ENCODE measurements at regions not wholly inside any gene's neighbourhood (a gene's known extent, or its start where the extent isn't known, plus 50 kb on each side); places are given as distances from the start of the nearest gene placed in this dataset.

GRCh38 chr16:64858076-64858475 is 263.8 kb downstream of the CDH11 start:
- Mint-ChIP-seq H3K27ac (no peak overlapping the region), H3K9me3 (peaks cover 6% of the 10 kb centered on the region), H3K27me3 (no peaks in the 10 kb centered on the region), H3K36me3 (ENCODE audit: low read depth) (no peaks in the 10 kb centered on the region), H3K4me3 (no peak overlapping the region), H3K4me1 (no peaks in the 10 kb centered on the region)
- ChIA-PET CTCF (no interaction called here), POLR2A (no interaction called here)
- no peak for DNase-seq

- H3K4me1 Mint-ChIP-seq = no peaks in the 10 kb centered on the region
- H3K27me3 Mint-ChIP-seq = no peaks in the 10 kb centered on the region
- no peak overlapping the region for H3K4me3 Mint-ChIP-seq
- DNase-seq = no peak
- CTCF ChIA-PET = no interaction called here
- POLR2A ChIA-PET = no interaction called here
- no peak overlapping the region for H3K27ac Mint-ChIP-seq
- H3K36me3 Mint-ChIP-seq (ENCODE audit: low read depth) = no peaks in the 10 kb centered on the region
- H3K9me3 Mint-ChIP-seq = peaks cover 6% of the 10 kb centered on the region
Measured at GRCh38 chr16:64857411-64857810, 264.5 kb downstream of the CDH11 start.

- Mint-ChIP-seq H3K4me3 (no peak overlapping the region), H3K9me3 (peaks cover 4% of the 10 kb centered on the region), H3K27me3 (no peaks in the 10 kb centered on the region), H3K27ac (no peak overlapping the region), H3K36me3 (ENCODE audit: low read depth) (no peaks in the 10 kb centered on the region), H3K4me1 (no peaks in the 10 kb centered on the region)
- no peak for DNase-seq
- CTCF ChIA-PET = no interaction called here
- POLR2A ChIA-PET = no interaction called here
Measured at GRCh38 chr16:64853551-64853950, 268.3 kb downstream of the CDH11 start.

GRCh38 chr16:64846966-64847365 is 274.9 kb downstream of the CDH11 start:
- ChIA-PET CTCF (no interaction called here), POLR2A (no interaction called here)
- no peak overlapping the region for H3K4me3 Mint-ChIP-seq
- no peaks in the 10 kb centered on the region for H3K36me3 Mint-ChIP-seq (ENCODE audit: low read depth)
- peaks cover 12% of the 10 kb centered on the region for H3K9me3 Mint-ChIP-seq
- no peak overlapping the region for H3K27ac Mint-ChIP-seq
- no peak for DNase-seq
- H3K4me1 Mint-ChIP-seq = no peaks in the 10 kb centered on the region
- H3K27me3 Mint-ChIP-seq = no peaks in the 10 kb centered on the region

DNA sequence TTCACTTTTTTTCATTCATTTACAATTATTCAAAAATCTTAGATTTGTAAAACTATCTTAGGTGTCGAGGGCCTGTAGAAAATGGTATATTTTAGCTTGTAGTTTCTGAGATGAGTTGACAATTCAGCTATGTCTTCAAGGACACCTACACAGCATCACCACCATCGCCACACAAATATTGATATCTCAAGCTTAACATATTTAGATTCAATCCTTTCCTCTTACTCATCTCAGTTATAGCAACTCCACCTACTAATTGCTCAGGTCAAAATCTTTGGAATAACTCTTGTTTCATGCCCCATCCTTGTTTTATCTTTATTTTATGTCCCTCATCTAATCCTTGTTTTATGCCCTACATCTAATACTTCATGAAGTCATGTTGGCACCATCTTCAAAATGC is 276.8 kb downstream of the CDH11 start:
- ChIA-PET CTCF (no interaction called here), POLR2A (no interaction called here)
- Mint-ChIP-seq H3K4me3 (no peak overlapping the region), H3K27ac (no peak overlapping the region), H3K27me3 (no peaks in the 10 kb centered on the region), H3K36me3 (ENCODE audit: low read depth) (no peaks in the 10 kb centered on the region), H3K4me1 (no peaks in the 10 kb centered on the region), H3K9me3 (peaks cover 15% of the 10 kb centered on the region)
- DNase-seq = no peak

GRCh38 chr16:64841482-64841881 is 280.4 kb downstream of the CDH11 start:
- CTCF ChIA-PET = no interaction called here
- Mint-ChIP-seq H3K9me3 (peaks cover 17% of the 10 kb centered on the region), H3K27ac (no peak overlapping the region), H3K4me3 (no peak overlapping the region), H3K4me1 (no peaks in the 10 kb centered on the region), H3K27me3 (no peaks in the 10 kb centered on the region), H3K36me3 (ENCODE audit: low read depth) (no peaks in the 10 kb centered on the region)
- POLR2A ChIA-PET = no interaction called here
- DNase-seq = no peak

GRCh38 chr16:64841071-64841470 is 280.8 kb downstream of the CDH11 start:
- ChIA-PET CTCF (no interaction called here), POLR2A (no interaction called here)
- Mint-ChIP-seq H3K4me3 (no peak overlapping the region), H3K27ac (no peak overlapping the region), H3K36me3 (ENCODE audit: low read depth) (no peaks in the 10 kb centered on the region), H3K4me1 (no peaks in the 10 kb centered on the region), H3K9me3 (peaks cover 17% of the 10 kb centered on the region), H3K27me3 (no peaks in the 10 kb centered on the region)
- no peak for DNase-seq

- CTCF ChIA-PET = no interaction called here
- H3K27ac Mint-ChIP-seq = no peak overlapping the region
Measured at GRCh38 chr16:64830653-64831052, 291.2 kb downstream of the CDH11 start.

DNA sequence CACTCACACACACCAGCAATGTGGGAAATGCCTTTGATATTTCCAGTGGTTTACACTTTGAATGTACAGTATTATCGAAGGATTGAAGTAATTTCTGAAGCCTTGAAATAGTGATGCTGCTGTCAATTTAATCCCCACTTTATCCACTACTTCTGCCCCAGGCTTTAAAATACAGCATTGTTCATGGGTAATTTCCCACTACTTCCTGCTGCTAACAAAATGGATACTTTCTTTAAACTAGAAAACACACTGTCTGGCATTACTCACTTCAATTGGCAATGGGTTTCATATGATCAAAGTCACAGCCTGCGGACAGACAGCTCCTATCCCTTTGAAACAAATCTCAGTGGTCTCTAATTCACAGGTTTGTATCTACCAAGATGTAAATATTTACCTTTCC is 292.2 kb downstream of the CDH11 start:
- H3K4me3 Mint-ChIP-seq = no peak overlapping the region
- H3K27me3 Mint-ChIP-seq = no peaks in the 10 kb centered on the region
- CTCF ChIA-PET = no interaction called here
- POLR2A ChIA-PET = no interaction called here
- H3K4me1 Mint-ChIP-seq = no peaks in the 10 kb centered on the region
- H3K9me3 Mint-ChIP-seq = peaks cover 10% of the 10 kb centered on the region
- DNase-seq = no peak
- H3K27ac Mint-ChIP-seq = no peak overlapping the region
- H3K36me3 Mint-ChIP-seq (ENCODE audit: low read depth) = no peaks in the 10 kb centered on the region

More at GRCh38 chr16:64830653-64831052, 291.2 kb downstream of the CDH11 start:
- Mint-ChIP-seq H3K36me3 (ENCODE audit: low read depth) (no peaks in the 10 kb centered on the region), H3K4me1 (no peaks in the 10 kb centered on the region), H3K4me3 (no peak overlapping the region), H3K27me3 (no peaks in the 10 kb centered on the region), H3K9me3 (peaks cover 10% of the 10 kb centered on the region)
- POLR2A ChIA-PET = no interaction called here
- no peak for DNase-seq

DNA sequence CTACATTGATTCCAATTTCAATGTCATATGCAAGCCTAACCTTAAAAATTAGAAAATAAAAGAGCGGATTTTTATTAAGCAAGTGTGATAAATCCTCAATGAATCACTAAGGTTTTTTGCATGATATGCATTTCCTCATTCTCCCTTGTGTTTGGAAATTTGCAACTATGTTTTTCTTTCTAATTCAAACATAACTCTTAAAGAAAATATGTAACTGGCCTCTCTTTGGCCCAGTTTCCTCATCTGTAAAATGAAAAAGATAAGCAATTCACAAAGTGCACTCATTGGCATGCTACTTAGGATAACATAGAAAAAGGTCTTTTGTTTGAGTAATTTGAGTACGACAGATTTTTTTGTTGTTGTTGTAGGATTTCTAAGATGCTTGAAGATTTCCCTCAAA is 295.5 kb downstream of the CDH11 start:
- H3K27ac Mint-ChIP-seq = no peak overlapping the region
- DNase-seq = no peak
- ChIA-PET POLR2A (no interaction called here), CTCF (no interaction called here)
- no peaks in the 10 kb centered on the region for H3K27me3 Mint-ChIP-seq
- H3K4me3 Mint-ChIP-seq = no peak overlapping the region
- H3K36me3 Mint-ChIP-seq (ENCODE audit: low read depth) = no peaks in the 10 kb centered on the region
- H3K9me3 Mint-ChIP-seq = peaks cover 6% of the 10 kb centered on the region
- no peaks in the 10 kb centered on the region for H3K4me1 Mint-ChIP-seq

GRCh38 chr16:64823481-64824075 is 298.3 kb downstream of the CDH11 start:
- Mint-ChIP-seq H3K4me3 (no peak overlapping the region), H3K4me1 (no peaks in the 10 kb centered on the region)
- CTCF ChIA-PET = no interaction called here

GRCh38 chr16:64809876-64810629 is 311.8 kb downstream of the CDH11 start:
- ChIA-PET POLR2A (no interaction called here), CTCF (no interaction called here)
- DNase-seq = no peak
- no peaks in the 10 kb centered on the region for H3K9me3 Mint-ChIP-seq
- no peaks in the 10 kb centered on the region for H3K27me3 Mint-ChIP-seq
- no peaks in the 10 kb centered on the region for H3K36me3 Mint-ChIP-seq (ENCODE audit: low read depth)
- H3K27ac Mint-ChIP-seq = no peak overlapping the region
- H3K4me1 Mint-ChIP-seq = no peaks in the 10 kb centered on the region
- H3K4me3 Mint-ChIP-seq = no peak overlapping the region

More at GRCh38 chr16:64823481-64824075, 298.3 kb downstream of the CDH11 start:
- POLR2A ChIA-PET = no interaction called here
- no peak overlapping the region for H3K27ac Mint-ChIP-seq
- H3K9me3 Mint-ChIP-seq = peaks cover 6% of the 10 kb centered on the region
- no peak for DNase-seq
- H3K27me3 Mint-ChIP-seq = no peaks in the 10 kb centered on the region
- no peaks in the 10 kb centered on the region for H3K36me3 Mint-ChIP-seq (ENCODE audit: low read depth)

DNA sequence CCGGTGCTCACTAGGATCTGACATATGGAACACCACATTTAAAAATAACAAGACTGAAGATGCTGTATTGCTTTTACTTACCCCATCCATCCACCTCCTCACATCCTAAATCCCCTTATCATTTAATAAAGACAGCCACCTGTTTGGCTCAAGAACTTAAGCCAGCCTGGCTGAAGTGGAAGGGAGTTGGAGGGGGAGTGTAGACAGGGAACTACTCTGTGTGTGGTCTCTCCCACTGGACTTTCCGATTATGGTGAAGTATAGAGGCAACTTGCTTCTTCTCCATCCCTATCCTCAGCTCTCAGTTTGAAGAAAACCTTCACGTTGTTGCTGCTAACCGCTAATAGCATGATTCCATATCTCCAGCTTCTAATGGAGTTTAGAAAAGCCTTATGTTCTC is 313.4 kb downstream of the CDH11 start:
- Mint-ChIP-seq H3K36me3 (ENCODE audit: low read depth) (no peaks in the 10 kb centered on the region), H3K4me1 (no peaks in the 10 kb centered on the region), H3K27me3 (no peaks in the 10 kb centered on the region), H3K27ac (no peak overlapping the region), H3K4me3 (no peak overlapping the region), H3K9me3 (peaks cover 2% of the 10 kb centered on the region)
- ChIA-PET POLR2A (no interaction called here), CTCF (no interaction called here)
- no peak for DNase-seq

DNA sequence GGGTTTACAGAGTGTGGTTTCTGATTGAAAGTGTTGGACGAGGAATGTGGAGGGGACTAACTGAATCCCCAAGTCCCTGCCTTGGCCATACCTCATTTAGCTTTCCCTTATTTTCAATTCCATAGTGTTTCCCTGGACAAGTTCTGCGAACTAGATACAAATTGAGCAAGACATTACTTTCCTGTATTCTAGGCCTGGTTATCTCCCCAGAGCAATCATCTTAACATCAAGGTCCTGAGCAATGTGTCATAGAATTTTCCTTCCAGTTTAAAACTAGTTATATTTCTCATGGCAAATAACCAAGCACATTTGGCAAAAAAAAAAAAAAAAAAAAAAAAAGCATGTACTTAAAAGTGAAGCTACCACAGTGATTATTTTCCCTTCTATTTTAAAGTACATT is 330.1 kb downstream of the CDH11 start:
- H3K4me1 Mint-ChIP-seq = no peaks in the 10 kb centered on the region
- no peak for DNase-seq
- H3K4me3 Mint-ChIP-seq = no peak overlapping the region
- H3K36me3 Mint-ChIP-seq (ENCODE audit: low read depth) = no peaks in the 10 kb centered on the region
- ChIA-PET POLR2A (no interaction called here), CTCF (interaction anchor here (0.6 kb wide), 1 partner anchor 25 kb away, joined by 3 read pairs; no protein-coding TSS in a partner anchor)
- H3K9me3 Mint-ChIP-seq = peaks cover 8% of the 10 kb centered on the region
- H3K27me3 Mint-ChIP-seq = no peaks in the 10 kb centered on the region
- H3K27ac Mint-ChIP-seq = no peak overlapping the region
